Stimulated activated CD4-positive, alpha-beta T cell treated with anti-CD3 and anti-CD28 coated beads, Interleukin-1b, Interleukin-23, amount 100 ng/mL, for 4 hours (primary cell): ENCODE measurements at regions not wholly inside any gene's neighbourhood (a gene's known extent, or its start where the extent isn't known, plus 50 kb on each side); places are given as distances from the start of the nearest gene placed in this dataset.
"Not testable (repeated sequence)": the region's sequence is repeated elsewhere in the genome, so short reads cannot be mapped to it uniquely, and the experiment has no call there.

Experiments
- DNase-seq, 2 donors: peaks; one replicate each; pipeline ENCODE4 v3.0.0-alpha.2; 2020; ENCODE audit warnings: low read depth in 2 of 2

- no peak for DNase-seq
These were observed 107.4 kb upstream of the BARHL2 start for GRCh38 chr1:90824551-90824950.

DNA sequence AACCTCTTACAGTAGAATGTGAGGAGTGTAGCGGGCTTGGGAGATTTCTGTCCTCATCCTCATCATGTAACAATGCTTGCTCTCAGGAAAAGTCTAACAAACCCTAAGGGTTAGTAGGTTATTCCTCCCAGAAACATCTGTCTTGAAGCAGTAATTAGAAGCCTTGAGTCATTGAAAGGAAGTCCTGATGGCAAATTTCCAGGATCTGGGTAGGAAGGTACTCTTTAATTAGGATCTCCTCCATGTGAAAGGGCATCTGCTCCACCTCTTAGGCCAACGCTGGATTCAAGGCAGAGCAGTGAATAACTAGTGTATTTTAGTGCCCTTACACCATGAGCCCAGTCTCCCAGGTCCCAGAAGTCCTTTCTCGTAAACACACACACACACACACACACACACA, 106.6 kb upstream of the BARHL2 start:
- no peak for DNase-seq

- DNase-seq: no peak
These were observed 104.8 kb upstream of the BARHL2 start for GRCh38 chr1:90821788-90822359.

- no peak for DNase-seq
These were observed 104.2 kb upstream of the BARHL2 start for GRCh38 chr1:90821152-90821787.

DNA sequence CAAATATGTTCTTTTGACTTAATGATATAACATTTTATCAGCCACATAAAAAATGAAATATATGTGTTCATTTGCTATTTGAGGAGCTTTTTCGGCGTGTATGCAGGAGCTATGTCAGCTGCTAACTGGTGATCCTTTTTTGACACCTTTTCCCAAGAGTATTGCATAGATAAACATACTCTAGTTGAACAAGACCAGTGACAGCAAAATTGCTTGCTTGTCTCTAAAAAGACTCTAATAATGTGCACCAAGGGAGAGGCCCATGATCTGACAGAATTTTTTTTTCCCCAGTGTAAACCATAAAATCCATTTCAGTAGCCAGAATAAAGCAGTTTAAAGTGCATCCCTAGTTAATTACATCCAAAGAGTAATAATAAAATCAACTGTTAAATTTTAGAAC, 103.6 kb upstream of the BARHL2 start:
- DNase-seq: no peak

DNA sequence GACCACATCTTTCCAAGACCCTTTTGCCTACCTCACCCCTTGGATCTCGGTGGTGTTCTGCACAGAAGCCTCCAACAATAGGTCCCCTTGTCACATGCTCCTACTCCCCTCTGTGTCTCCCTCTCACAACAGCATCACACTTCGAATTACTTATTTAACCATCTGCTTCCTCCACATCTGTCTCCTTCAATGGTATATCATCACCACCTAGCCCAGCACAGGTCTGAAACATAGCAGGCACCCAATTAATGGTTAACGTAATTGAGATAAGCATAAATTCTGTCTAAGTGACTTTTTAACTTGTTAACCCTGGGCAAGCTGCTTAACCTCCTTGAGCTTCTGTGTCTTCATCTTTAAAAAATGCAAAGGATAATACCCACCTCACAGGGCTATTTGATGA, 100.3 kb upstream of the BARHL2 start:
- DNase-seq: no peak

DNA sequence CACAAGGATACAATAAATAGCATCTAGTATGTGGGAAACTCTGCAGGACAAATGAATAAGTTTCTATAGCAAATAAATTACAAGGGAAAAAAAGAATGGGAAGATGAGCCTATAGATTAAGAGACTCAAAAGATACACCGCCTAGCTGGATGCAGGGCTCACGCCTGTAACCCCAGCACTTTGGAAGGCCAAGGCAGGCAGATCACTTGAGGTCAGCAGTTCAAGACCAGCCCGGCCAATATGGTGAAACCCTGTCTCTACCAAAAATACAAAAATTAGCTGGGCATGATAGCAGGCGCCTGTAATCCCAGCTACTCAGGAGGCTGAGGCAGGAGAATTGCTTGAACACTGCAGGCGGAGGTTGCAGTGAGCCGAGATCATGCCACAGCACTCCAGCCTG, 95.1 kb upstream of the BARHL2 start:
- not testable (repeated sequence) for DNase-seq

- DNase-seq: not testable (repeated sequence)
These were observed 94.4 kb upstream of the BARHL2 start for GRCh38 chr1:90811444-90811950.

GRCh38 chr1:90810681-90811080, 93.6 kb upstream of the BARHL2 start:
- no peak for DNase-seq

- no peak for DNase-seq
These were observed 92.9 kb upstream of the BARHL2 start for GRCh38 chr1:90809996-90810395.

- no peak for DNase-seq
These were observed 92.0 kb upstream of the BARHL2 start for GRCh38 chr1:90809093-90809492.

GRCh38 chr1:90807329-90807728, 90.2 kb upstream of the BARHL2 start:
- DNase-seq: no peak

DNA sequence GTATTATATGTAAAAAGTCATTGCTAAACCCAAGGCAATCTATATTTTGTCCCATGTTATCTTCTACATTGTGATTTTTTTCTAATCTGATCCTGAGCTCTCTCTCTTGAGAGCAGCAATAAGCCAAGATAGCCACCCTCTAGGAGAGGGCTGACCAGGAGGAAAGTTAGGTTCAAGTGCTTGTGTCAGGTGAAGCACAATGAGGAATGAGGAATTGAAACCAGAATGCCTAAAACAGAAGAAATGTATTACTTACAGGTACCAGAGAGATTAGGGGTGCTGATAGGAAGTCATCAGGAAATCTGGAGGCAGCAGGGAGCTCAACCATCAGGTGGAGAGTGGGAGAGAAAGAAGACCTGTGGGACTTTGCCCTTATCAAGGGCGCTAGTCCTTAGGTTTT, 85.5 kb upstream of the BARHL2 start:
- DNase-seq: no peak

DNA sequence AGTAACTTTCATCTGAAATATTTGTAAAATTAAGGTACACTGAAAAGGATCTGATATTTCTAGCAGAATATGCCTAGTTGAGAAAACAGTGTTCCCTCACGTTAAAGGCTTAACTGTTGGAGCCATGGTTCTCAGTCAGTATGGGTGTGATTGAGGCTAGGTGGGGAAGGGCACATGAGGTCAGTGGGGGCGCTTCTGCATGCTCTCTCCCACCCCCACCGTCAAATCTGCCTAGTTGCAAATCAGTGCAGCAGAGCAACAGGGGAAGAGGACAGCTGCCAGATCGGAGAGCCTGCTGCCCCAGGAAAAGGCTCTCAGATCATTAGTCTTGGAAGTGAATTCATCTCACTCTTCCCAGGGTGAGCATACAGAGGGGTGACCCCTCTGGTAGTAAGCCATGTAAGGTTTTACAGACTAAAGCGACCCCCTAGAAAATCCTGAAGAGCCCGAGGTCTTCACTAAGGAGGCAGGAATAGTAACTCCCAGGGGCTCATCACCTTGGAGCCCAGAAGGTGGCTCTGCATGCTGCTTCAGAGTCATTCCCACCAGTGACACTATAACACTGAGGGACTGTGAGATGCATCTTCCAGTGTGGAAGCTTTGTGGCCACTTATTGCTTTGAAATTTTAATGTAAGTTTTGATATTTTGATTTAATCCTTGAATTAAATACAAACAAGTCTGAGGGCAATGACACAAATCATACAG, 83.1 kb upstream of the BARHL2 start:
- DNase-seq: no peak

DNA sequence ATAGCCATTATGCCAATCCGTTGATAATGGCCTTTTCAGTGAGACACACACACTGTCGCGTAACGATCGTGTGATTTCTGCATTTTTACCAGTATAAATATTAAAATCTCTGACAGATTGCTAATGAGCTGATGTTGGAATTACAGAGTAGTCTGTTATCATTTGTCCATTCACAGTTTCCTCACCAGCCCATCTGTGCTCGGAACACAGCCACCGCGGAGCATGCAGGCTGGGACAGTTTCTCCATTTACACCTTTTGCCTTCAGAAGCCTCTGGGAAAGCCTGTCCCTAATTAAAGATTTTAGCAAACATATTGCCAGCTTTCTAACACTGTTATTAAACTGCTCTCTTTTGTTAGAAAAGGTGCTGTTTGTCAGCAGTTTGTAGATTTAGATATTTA, 82.2 kb upstream of the BARHL2 start:
- DNase-seq: no peak

DNA sequence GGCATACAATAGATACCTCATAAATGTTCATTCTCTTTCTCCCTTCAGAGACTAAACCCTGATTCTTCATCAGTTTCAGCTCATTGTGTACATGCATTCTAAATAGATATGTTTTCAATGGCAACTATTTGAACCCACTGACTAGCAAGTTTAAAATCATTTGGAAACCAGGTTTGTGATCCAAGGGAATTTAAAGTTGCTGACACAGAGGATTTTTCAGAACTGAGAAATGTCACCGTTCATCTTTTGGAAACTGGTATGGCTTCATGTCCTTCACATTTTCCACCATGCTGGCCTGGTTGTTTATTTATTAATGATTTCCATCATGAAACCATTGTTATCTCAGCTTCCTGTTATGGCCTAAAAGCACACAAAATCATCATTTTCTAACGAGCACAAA, 81.8 kb upstream of the BARHL2 start:
- DNase-seq: no peak

GRCh38 chr1:90798344-90798743, 81.2 kb upstream of the BARHL2 start:
- DNase-seq: no peak

DNA sequence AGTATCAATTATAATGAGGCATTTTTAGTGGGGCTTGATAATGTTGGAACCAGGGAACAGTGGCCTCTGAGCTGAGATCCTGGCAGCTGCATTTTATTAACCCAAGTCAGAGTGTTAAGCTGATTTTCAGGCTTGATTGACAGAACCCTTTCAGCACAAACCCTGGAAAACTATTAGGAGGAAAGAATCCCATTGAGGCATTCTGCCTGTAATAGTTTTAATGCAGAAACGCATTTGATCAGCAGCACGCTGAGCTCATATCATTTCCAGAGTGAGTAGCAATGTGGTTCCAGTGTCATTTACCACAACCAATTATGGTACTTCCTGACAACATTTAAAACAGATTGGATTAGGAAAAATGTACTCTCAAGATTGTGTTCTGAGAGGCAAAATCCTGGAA, 78.3 kb upstream of the BARHL2 start:
- DNase-seq: no peak

DNA sequence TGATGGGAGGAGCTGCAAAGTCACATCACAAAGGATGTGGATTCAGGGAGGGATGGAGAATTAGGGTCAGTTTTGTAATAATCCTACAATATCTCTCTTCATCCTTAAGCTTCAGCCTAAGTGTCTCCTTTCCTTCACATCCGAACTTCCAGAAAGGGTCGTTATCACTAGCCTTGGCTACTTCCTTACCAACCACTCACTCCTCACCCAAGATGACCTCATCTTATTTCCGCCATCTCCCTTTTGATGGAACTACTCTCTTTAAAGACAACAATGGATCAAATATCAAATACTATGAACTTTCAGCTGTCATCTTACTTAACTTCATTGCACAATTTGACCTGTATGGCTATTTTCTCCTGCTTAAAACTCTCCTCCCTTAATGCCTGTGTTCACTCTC, 69.6 kb upstream of the BARHL2 start:
- DNase-seq: no peak

- no peak for DNase-seq
These were observed 67.2 kb upstream of the BARHL2 start for GRCh38 chr1:90784186-90784847.

- DNase-seq: no peak
These were observed 66.1 kb upstream of the BARHL2 start for GRCh38 chr1:90783181-90783580.

- no peak for DNase-seq
These were observed 64.9 kb upstream of the BARHL2 start for GRCh38 chr1:90782046-90782445.

DNA sequence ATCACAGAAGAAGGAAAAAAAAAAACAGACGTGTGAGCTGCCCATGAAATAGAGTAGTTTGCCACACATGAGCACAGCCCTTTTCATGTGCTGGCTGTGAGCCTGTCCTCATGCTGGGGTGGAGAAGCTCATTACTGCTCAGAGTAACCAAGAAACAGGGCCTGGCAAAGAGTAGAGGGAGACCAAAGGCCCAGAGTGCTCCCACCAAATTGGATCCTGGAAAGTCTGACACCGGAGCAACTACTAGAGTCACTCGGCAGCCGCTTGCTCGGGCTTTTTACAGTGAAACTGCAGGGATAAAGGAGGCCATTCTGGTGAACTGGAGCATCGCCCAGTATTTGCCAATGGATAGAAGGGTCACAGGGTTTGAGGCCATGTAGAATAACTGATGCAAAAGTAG, 64.4 kb upstream of the BARHL2 start:
- no peak for DNase-seq
